Psoas muscle (tissue), 7 donors: ENCODE measurements at regions not wholly inside any gene's neighbourhood (a gene's known extent, or its start where the extent isn't known, plus 50 kb on each side); places are given as distances from the start of the nearest gene placed in this dataset.

Experiments
- ATAC-seq, 4 donors: fragments of 200-7000 bp; cut with Tn5 transposase; one replicate each; pipeline ENCODE4 v1.9.1; 2020; ENCODE audit warnings: moderate library complexity in 3 of 4, mild to moderate bottlenecking in 2 of 4
- DNase-seq, 2 donors: peaks; one replicate each; pipeline ENCODE4 v3.0.0-alpha.2; 2020
- H3K27ac ChIP-seq: fragments of 200-600 bp; one replicate; pipeline ENCODE4 v1.8.0; 2022
- H3K27me3 ChIP-seq, 3 donors: fragments of 200-600 bp in 1 of 3; one replicate each; pipeline versions ENCODE4 v1.6.1 to v1.8.0; 2013 to 2022; ENCODE audit warnings: low read length in 2 of 3, mild to moderate bottlenecking in 2 of 3, moderate library complexity in 1 of 3; ENCODE audit not compliant: insufficient read depth in 3 of 3
- H3K36me3 ChIP-seq, 2 donors: fragments of 200-600 bp in 1 of 2; one replicate each; pipeline versions ENCODE4 v1.6.1 to v1.8.0; 2013 to 2022; ENCODE audit warnings: low read depth in 1 of 2, mild to moderate bottlenecking in 1 of 2, moderate library complexity in 1 of 2; ENCODE audit not compliant: insufficient read depth in 1 of 2
- H3K4me1 ChIP-seq: fragments of 200-600 bp; one replicate; pipeline ENCODE4 v1.8.0; 2022
- H3K4me3 ChIP-seq: fragments of 200-600 bp; one replicate; pipeline ENCODE4 v1.8.0; 2022; ENCODE audit warnings: mild to moderate bottlenecking
- H3K9me3 ChIP-seq: fragments of 200-600 bp; one replicate; pipeline ENCODE4 v1.8.0; 2022
- WGBS, 3 donors: extraction: QIAGEN DNeasy Blood & Tissue Kit; methylation state at CpG; one replicate each; pipeline versions ENCODE4 v1.1.6 to v1.1.7; 2013; 5-methylcytosine and 5-hydroxymethylcytosine counted together
- intact Hi-C, 2 donors: fragments of 100-400 bp; cut with DNase I; formaldehyde crosslinking; loops; one replicate each; pipeline versions ENCODE4 v1.11.0 to v1.14.2; 2022
- TF ChIP-seq, protein P1 (sequence below): fragments of 200-600 bp; IDR thresholded peaks from one replicate; pipeline ENCODE4 v1.8.0; 2022; ENCODE audit warnings: antibody characterized with exemption
- donor health status: healthy with polysubstance abuse.
- donor health status: DM: no; HTN: no; CAD: no; lungs with moderate emphysema.
- donor health status: Bipolar disorder and iron deficiency.
- donor health status: healthy.
- donor health status: DM: yes; HTN: yes; CAD: no.
- donor health status: DM: no; HTN: no; CAD: no.
- donor health status: DM: yes; HTN: yes; CAD: no.

DNA sequence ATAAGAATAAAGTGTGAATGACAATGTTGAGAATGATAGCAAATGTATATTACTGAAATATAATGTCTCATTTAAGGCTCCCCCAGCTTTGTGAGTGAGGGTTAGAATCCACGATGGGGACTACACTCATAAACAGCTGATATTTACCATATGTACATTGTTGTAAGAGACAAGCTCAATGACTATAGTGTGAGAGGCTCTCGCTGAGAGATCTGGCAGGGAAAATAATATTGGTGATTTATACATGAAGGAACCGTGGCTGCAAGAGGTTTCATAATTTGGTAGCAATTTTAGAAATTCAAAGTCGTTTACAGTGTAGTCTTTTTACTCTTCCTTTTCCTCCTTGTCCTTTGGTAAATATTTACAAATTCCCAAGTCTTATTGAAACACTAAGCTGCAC is 342.2 kb upstream of the AKR1E2 start:
- WGBS, 3 donors = 74 to 78% (median 74%) methylated on average over 4 of the region's 4 CpGs
- TF ChIP-seq, protein P1, sequence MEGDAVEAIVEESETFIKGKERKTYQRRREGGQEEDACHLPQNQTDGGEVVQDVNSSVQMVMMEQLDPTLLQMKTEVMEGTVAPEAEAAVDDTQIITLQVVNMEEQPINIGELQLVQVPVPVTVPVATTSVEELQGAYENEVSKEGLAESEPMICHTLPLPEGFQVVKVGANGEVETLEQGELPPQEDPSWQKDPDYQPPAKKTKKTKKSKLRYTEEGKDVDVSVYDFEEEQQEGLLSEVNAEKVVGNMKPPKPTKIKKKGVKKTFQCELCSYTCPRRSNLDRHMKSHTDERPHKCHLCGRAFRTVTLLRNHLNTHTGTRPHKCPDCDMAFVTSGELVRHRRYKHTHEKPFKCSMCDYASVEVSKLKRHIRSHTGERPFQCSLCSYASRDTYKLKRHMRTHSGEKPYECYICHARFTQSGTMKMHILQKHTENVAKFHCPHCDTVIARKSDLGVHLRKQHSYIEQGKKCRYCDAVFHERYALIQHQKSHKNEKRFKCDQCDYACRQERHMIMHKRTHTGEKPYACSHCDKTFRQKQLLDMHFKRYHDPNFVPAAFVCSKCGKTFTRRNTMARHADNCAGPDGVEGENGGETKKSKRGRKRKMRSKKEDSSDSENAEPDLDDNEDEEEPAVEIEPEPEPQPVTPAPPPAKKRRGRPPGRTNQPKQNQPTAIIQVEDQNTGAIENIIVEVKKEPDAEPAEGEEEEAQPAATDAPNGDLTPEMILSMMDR = no peak
- H3K4me3 ChIP-seq = no peak overlapping the region
- H3K27ac ChIP-seq = no peak overlapping the region
- no peaks in the 10 kb centered on the region for H3K9me3 ChIP-seq
- no peaks in the 10 kb centered on the region for H3K27me3 ChIP-seq
- H3K4me1 ChIP-seq = no peaks in the 10 kb centered on the region
- ATAC-seq (no peak), DNase-seq (no peak)
- intact Hi-C loops = no loop called here
- H3K36me3 ChIP-seq = no peaks in the 10 kb centered on the region

DNA sequence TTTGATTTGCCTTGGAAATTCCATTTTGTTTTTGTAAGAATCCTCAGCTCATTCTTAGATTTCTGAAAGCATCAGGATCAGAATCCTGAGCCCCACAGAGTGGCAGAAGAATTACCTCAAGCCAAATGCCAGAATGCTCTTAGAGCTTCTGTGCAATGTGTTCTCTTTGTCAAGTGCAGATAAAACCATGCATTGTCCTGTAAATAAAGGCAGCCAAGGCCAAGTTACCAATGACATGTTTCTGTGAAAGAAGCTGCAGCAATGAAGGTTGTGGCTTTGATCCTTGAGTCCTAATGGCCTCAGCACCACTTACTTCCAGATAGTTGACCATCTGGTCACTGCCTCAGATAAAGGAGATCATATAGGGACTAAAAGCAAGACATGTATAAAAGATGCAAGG is 343.3 kb upstream of the AKR1E2 start:
- H3K36me3 ChIP-seq = no peaks in the 10 kb centered on the region
- H3K9me3 ChIP-seq = no peaks in the 10 kb centered on the region
- no peak overlapping the region for H3K27ac ChIP-seq
- ATAC-seq (no peak), DNase-seq (no peak)
- no peaks in the 10 kb centered on the region for H3K4me1 ChIP-seq
- no peak overlapping the region for H3K4me3 ChIP-seq
- intact Hi-C loops = no loop called here
- H3K27me3 ChIP-seq = no peaks in the 10 kb centered on the region
- TF ChIP-seq, protein P1 = no peak

DNA sequence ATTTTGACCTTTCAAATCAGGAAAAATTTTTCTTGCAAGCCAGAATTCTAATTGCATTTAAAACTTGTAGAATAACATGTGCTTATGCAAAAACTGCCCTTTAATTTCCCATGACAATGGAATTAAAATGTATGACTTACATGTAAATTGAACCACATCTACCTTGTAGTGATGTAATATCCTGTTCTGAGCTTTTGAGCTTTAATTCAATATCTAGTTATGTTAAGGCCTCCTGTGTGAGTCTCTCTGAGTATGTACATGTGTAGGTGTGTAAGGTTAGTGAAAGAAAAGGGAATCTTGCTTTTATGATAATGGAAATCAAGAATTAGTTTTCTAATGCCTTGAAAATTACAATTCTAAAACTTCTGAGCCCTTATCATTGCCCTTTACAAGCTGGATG is 344.8 kb upstream of the AKR1E2 start:
- H3K4me3 ChIP-seq = no peak overlapping the region
- H3K4me1 ChIP-seq = no peaks in the 10 kb centered on the region
- no peak overlapping the region for H3K27ac ChIP-seq
- TF ChIP-seq, protein P1 = no peak
- H3K27me3 ChIP-seq = no peaks in the 10 kb centered on the region
- no peaks in the 10 kb centered on the region for H3K9me3 ChIP-seq
- DNase-seq (no peak), ATAC-seq (no peak)
- H3K36me3 ChIP-seq = no peaks in the 10 kb centered on the region
- intact Hi-C loops = no loop called here

DNA sequence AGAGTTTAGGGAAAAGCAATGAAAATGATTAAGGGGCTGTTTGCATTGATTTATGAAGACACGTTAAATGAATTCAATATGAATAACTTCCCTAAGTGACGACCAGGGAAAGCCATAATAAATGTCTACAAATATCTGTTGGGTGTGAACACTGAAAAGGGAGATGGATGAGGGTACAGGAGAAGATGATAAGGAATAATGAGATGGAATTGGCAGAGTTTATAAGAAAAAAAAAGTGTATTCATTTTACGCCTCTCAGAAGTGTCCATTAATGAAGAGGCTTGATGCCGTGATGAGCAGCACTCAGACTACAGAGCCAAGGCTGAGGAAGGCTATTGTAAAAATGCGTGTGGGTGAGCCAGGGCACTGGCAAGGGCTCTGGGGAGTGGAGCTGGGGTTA is 346.7 kb upstream of the AKR1E2 start:
- DNase-seq (no peak), ATAC-seq (no peak)
- no peaks in the 10 kb centered on the region for H3K27me3 ChIP-seq
- WGBS, 3 donors = 81 to 93% (median 86%) methylated on average over 5 of the region's 5 CpGs
- intact Hi-C loops = no loop called here
- H3K9me3 ChIP-seq = no peaks in the 10 kb centered on the region
- H3K4me1 ChIP-seq = no peaks in the 10 kb centered on the region
- H3K36me3 ChIP-seq = no peaks in the 10 kb centered on the region
- TF ChIP-seq, protein P1 = no peak
- no peak overlapping the region for H3K27ac ChIP-seq
- H3K4me3 ChIP-seq = no peak overlapping the region

DNA sequence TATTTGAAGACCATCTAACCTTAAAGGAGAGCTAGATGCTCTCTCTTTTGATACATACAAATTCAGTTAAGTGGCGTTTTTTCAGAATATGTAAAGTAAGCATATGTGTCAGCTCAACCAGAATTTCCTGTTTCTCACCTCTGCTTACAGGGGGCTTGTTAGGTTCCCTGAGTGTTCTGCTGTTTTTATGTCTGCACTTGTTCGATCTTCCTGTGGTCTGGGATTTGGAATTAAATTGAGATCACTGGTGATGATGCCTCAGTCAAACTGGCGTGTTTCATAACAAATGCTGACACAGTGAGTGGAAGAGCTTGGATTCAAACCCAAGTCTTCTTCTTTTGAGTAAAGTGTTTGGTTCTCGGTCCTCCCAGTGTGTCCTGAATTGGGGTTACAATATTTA is 348.3 kb upstream of the AKR1E2 start:
- no peaks in the 10 kb centered on the region for H3K9me3 ChIP-seq
- DNase-seq = no peak
- TF ChIP-seq, protein P1 = no peak
- intact Hi-C loops = no loop called here
- H3K36me3 ChIP-seq = no peaks in the 10 kb centered on the region
- no peaks in the 10 kb centered on the region for H3K27me3 ChIP-seq
- no peak for ATAC-seq
- H3K27ac ChIP-seq = no peak overlapping the region
- WGBS, 3 donors = 91 to 94% (median 94%) methylated on average over 4 of the region's 4 CpGs
- no peaks in the 10 kb centered on the region for H3K4me1 ChIP-seq
- no peak overlapping the region for H3K4me3 ChIP-seq
